SK-N-SH (cell line): ENCODE measurements at regions not wholly inside any gene's neighbourhood (a gene's known extent, or its start where the extent isn't known, plus 50 kb on each side); places are given as distances from the start of the nearest gene placed in this dataset.

ENCODE experiments used
- CTCF ChIA-PET: fragments of 300-600, 350-600 bp; formaldehyde crosslinking; extraction: SDS; loops from one replicate; lab custom pipeline; 2021; lab: Yijun Ruan, JAX
- POLR2A ChIA-PET: fragments of 350-600 bp; sonication (Branson Sonifier 250); formaldehyde crosslinking; extraction: SDS; loops from one replicate; lab custom pipeline; 2020; ENCODE audit warnings: antibody characterized with exemption, inconsistent platforms; lab: Yijun Ruan, JAX
- DNase-seq: peaks from one replicate; pipeline ENCODE4 v3.0.0; 2012
- H2AFZ ChIP-seq: fragments of 200-600 bp; sonication (generic); 2 replicates; pipeline ENCODE4 v1.8.1; 2016; ENCODE audit warnings: antibody characterized with exemption, mild to moderate bottlenecking, low read depth
- H3F3A ChIP-seq: fragments of 200-600 bp; sonication (generic); replicated peaks from 2 replicates; pipeline ENCODE3; 2016; ENCODE audit warnings: antibody characterized with exemption, mild to moderate bottlenecking; ENCODE audit not compliant: insufficient read depth
- H3K27ac ChIP-seq, 2 experiments: fragments of 200-500 bp in 1 of 2; fragments of 200-600 bp in 1 of 2; sonication (Bioruptor generic) in 1 of 2; sonication (generic), shearing (Covaris generic) in 1 of 2; 2 replicates each; pipeline versions ENCODE4 v1.5.1 to v1.6.1; 2014 to 2016; ENCODE audit warnings: low read depth in 2 of 2, inconsistent platforms in 1 of 2, low read length in 1 of 2, mild to moderate bottlenecking in 1 of 2, mixed read lengths in 1 of 2
- H3K27me3 ChIP-seq: fragments of 200-600 bp; sonication (generic), shearing (Covaris generic); 2 replicates; pipeline ENCODE4 v1.6.1; 2016; ENCODE audit warnings: mixed run types; ENCODE audit not compliant: insufficient read depth
- H3K36me3 ChIP-seq, 2 experiments: fragments of 200-500 bp in 1 of 2; fragments of 200-600 bp in 1 of 2; sonication (Bioruptor generic) in 1 of 2; sonication (generic) in 1 of 2; replicated peaks in 1 of 2; 2 replicates each; pipeline versions ENCODE3 to v1.5.1; 2014 to 2016; ENCODE audit warnings: low read length in 1 of 2, mild to moderate bottlenecking in 1 of 2; ENCODE audit not compliant: insufficient read depth in 2 of 2, control insufficient read depth in 1 of 2
- H3K4me1 ChIP-seq, 2 experiments: fragments of 200-500 bp in 1 of 2; fragments of 200-600 bp in 1 of 2; sonication (Bioruptor generic) in 1 of 2; sonication (generic), shearing (Covaris generic) in 1 of 2; 2 replicates each; pipeline versions ENCODE4 v1.5.1 to v1.6.1; 2014 to 2016; ENCODE audit warnings: low read depth in 1 of 2, low read length in 1 of 2, mixed run types in 1 of 2; ENCODE audit not compliant: insufficient read depth in 2 of 2, control insufficient read depth in 1 of 2
- H3K4me2 ChIP-seq: fragments of 200-600 bp; sonication (generic), shearing (Covaris generic); 2 replicates; pipeline ENCODE4 v1.6.1; 2017; ENCODE audit warnings: mixed run types
- H3K4me3 ChIP-seq, 2 experiments: fragments of 200-500 bp in 1 of 2; fragments of 200-600 bp in 1 of 2; sonication (Bioruptor generic) in 1 of 2; sonication (generic), shearing (Covaris generic) in 1 of 2; 2 replicates each; pipeline versions ENCODE4 v1.5.1 to v1.8.1; 2014 to 2016; ENCODE audit warnings: low read depth in 2 of 2, inconsistent platforms in 1 of 2, low read length in 1 of 2, mild to moderate bottlenecking in 1 of 2, mixed read lengths in 1 of 2, moderate library complexity in 1 of 2
- H3K79me2 ChIP-seq: fragments of 200-600 bp; sonication (generic); 2 replicates; pipeline ENCODE4 v1.8.1; 2017; ENCODE audit warnings: mild to moderate bottlenecking; ENCODE audit not compliant: insufficient read depth
- H3K9ac ChIP-seq: fragments of 200-600 bp; sonication (generic); 2 replicates; pipeline ENCODE4 v1.6.1; 2017; ENCODE audit warnings: mixed run types
- H3K9me2 ChIP-seq: fragments of 200-600 bp; sonication (generic); 2 replicates; pipeline ENCODE4 v1.6.1; 2017; ENCODE audit warnings: mixed run types
- H3K9me3 ChIP-seq: fragments of 200-600 bp; sonication (generic); 2 replicates; pipeline ENCODE4 v1.6.1; 2017; ENCODE audit warnings: mixed run types, mild to moderate bottlenecking, moderate library complexity
- H4K20me1 ChIP-seq: fragments of 200-600 bp; sonication (generic); 2 replicates; pipeline ENCODE4 v1.6.1; 2017; ENCODE audit warnings: mild to moderate bottlenecking, mixed run types; ENCODE audit not compliant: insufficient read depth
- CHD2 ChIP-seq: fragments of 150-350 bp; IDR thresholded peaks from 2 replicates; pipeline ENCODE4 v1.6.1; 2018; ENCODE audit warnings: low read length; ENCODE audit not compliant: partially characterized antibody
- ELF1 ChIP-seq: IDR thresholded peaks from 2 replicates; pipeline ENCODE4 v1.4.0; 2012
- EZH2phosphoT487 ChIP-seq: fragments of 200-600 bp; sonication (generic); IDR thresholded peaks from 2 replicates; pipeline ENCODE4 v1.6.1; 2017; ENCODE audit warnings: low read depth, mixed run types, mild to moderate bottlenecking, antibody characterized with exemption, moderate library complexity, borderline replicate concordance
- FOSL2 ChIP-seq: IDR thresholded peaks from 2 replicates; pipeline ENCODE4 v1.4.0; 2012; ENCODE audit warnings: low read depth, mild to moderate bottlenecking, moderate library complexity, borderline replicate concordance
- FOXM1 ChIP-seq: IDR thresholded peaks from 2 replicates; pipeline ENCODE4 v1.4.0; 2012; ENCODE audit warnings: low read depth, mild to moderate bottlenecking
- GABPA ChIP-seq: IDR thresholded peaks from 2 replicates; pipeline ENCODE4 v1.4.0; 2012; ENCODE audit warnings: low read depth, mild to moderate bottlenecking
- GATA2 ChIP-seq: sonication (generic); formaldehyde crosslinking; IDR thresholded peaks from 2 replicates; pipeline ENCODE4 v1.5.0; 2020; ENCODE audit warnings: mild to moderate bottlenecking, missing genetic modification reagents
- IRF3 ChIP-seq: fragments of 150-350 bp; IDR thresholded peaks from 2 replicates; pipeline ENCODE4 v1.6.1; 2016; ENCODE audit warnings: mild to moderate bottlenecking, low read depth, low read length
- JUND ChIP-seq: IDR thresholded peaks from 2 replicates; pipeline ENCODE4 v1.4.0; 2012
- MAX ChIP-seq: IDR thresholded peaks from 2 replicates; pipeline ENCODE4 v1.4.0; 2012; ENCODE audit warnings: low read depth
- MEF2A ChIP-seq: IDR thresholded peaks from 2 replicates; pipeline ENCODE4 v1.4.0; 2012; ENCODE audit warnings: low read depth, borderline replicate concordance
- NFIC ChIP-seq: IDR thresholded peaks from 2 replicates; pipeline ENCODE4 v1.4.0; 2012; ENCODE audit warnings: borderline replicate concordance
- NRF1 ChIP-seq: IDR thresholded peaks from 2 replicates; pipeline ENCODE4 v1.6.1; 2012; ENCODE audit warnings: low read depth, mild to moderate bottlenecking, low read length
- PBX3 ChIP-seq: IDR thresholded peaks from 2 replicates; pipeline ENCODE4; 2012
- POLR2AphosphoS5 ChIP-seq: IDR thresholded peaks from 2 replicates; pipeline ENCODE4 v1.6.1; 2012; ENCODE audit warnings: low read depth, low read length
- RAD21 ChIP-seq: IDR thresholded peaks from 2 replicates; pipeline ENCODE4 v1.6.1; 2012; ENCODE audit warnings: mild to moderate bottlenecking, low read length
- RCOR1 ChIP-seq: fragments of 150-350 bp; IDR thresholded peaks from 2 replicates; pipeline ENCODE4 v1.6.1; 2017; ENCODE audit warnings: antibody characterized with exemption, low read length
- RFX5 ChIP-seq: IDR thresholded peaks from 2 replicates; pipeline ENCODE4 v1.6.1; 2012; ENCODE audit warnings: mild to moderate bottlenecking, improper control_type of control experiment, low read length
- SIN3A ChIP-seq: IDR thresholded peaks from 2 replicates; pipeline ENCODE4 v1.6.1; 2012; ENCODE audit warnings: low read depth, mild to moderate bottlenecking, low read length, moderate library complexity, borderline replicate concordance
- SMC3 ChIP-seq: IDR thresholded peaks from 2 replicates; pipeline ENCODE4 v1.6.1; 2012; ENCODE audit warnings: low read depth, low read length, improper control_type of control experiment
- TCF12 ChIP-seq: IDR thresholded peaks from 2 replicates; pipeline ENCODE4 v1.4.0; 2012
- TEAD4 ChIP-seq: IDR thresholded peaks from 2 replicates; pipeline ENCODE4 v1.4.0; 2012; ENCODE audit warnings: mild to moderate bottlenecking, borderline replicate concordance; ENCODE audit not compliant: insufficient read depth
- USF1 ChIP-seq: IDR thresholded peaks from 2 replicates; pipeline ENCODE4 v1.4.0; 2012; ENCODE audit warnings: low read depth, borderline replicate concordance
- YY1 ChIP-seq: IDR thresholded peaks from 2 replicates; pipeline ENCODE4 v1.4.0; 2012; ENCODE audit warnings: low read depth, mild to moderate bottlenecking
- ZBTB33 ChIP-seq: IDR thresholded peaks from 2 replicates; pipeline ENCODE4 v1.4.0; 2012; ENCODE audit warnings: low read depth, borderline replicate concordance
- WGBS: methylation state at CpG from one replicate; pipeline ENCODE4 v1.1.6; 2017; ENCODE audit warnings: low lambda C conversion rate; 5-methylcytosine and 5-hydroxymethylcytosine counted together

GRCh38 chr12:60075091-60075490 is 479.3 kb downstream of the SLC16A7 start:
- no peaks in the 10 kb centered on the region for H3K79me2 ChIP-seq
- H3K4me3 ChIP-seq: no peak overlapping the region
- no peak for TF ChIP-seq EZH2phosphoT487
- no peak for TF ChIP-seq RFX5
- TF ChIP-seq TEAD4: no peak
- TF ChIP-seq ELF1: no peak
- no peak for TF ChIP-seq CHD2
- TF ChIP-seq FOXM1: no peak
- TF ChIP-seq YY1: no peak
- no peak for TF ChIP-seq USF1
- no peak for TF ChIP-seq SIN3A
- TF ChIP-seq NFIC: no peak
- no peak for TF ChIP-seq SMC3
- no peak for TF ChIP-seq ZBTB33
- no peak for TF ChIP-seq POLR2AphosphoS5
- TF ChIP-seq JUND: no peak
- no peak for TF ChIP-seq GATA2 (CRISPR knock-in tag)
- no peak for TF ChIP-seq RCOR1
- no peaks in the 10 kb centered on the region for H3F3A ChIP-seq
- no peaks in the 10 kb centered on the region for H4K20me1 ChIP-seq
- no peak overlapping the region for H3K4me2 ChIP-seq
- no peak overlapping the region for H3K9ac ChIP-seq
- no peak overlapping the region for H3K27ac ChIP-seq
- no peaks in the 10 kb centered on the region for H3K36me3 ChIP-seq
- H3K9me2 ChIP-seq: peaks cover 3% of the 10 kb centered on the region; the same call in 1 of the 2 replicates
- POLR2A ChIA-PET: no interaction called here
- H3K4me1 ChIP-seq: no peaks in the 10 kb centered on the region
- H2AFZ ChIP-seq: no peak overlapping the region
- H3K9me3 ChIP-seq: no peaks in the 10 kb centered on the region
- 2% methylated on average over 2 of the region's 2 CpGs for whole genome bisulfite sequencing
- H3K27me3 ChIP-seq: no peaks in the 10 kb centered on the region
- CTCF ChIA-PET: no interaction called here
- no peak for DNase-seq

GRCh38 chr12:60078026-60078425 is 482.2 kb downstream of the SLC16A7 start:
- Histone ChIP-seq H3K9me3 (no peaks in the 10 kb centered on the region), H3K4me3 (no peak overlapping the region), H2AFZ (no peak overlapping the region), H3K4me1 (no peaks in the 10 kb centered on the region), H3K36me3 (no peaks in the 10 kb centered on the region), H3F3A (no peaks in the 10 kb centered on the region), H4K20me1 (no peaks in the 10 kb centered on the region), H3K27me3 (no peaks in the 10 kb centered on the region), H3K4me2 (no peak overlapping the region), H3K9me2 (peaks cover 3% of the 10 kb centered on the region; the same call in 1 of the 2 replicates), H3K27ac (no peak overlapping the region), H3K9ac (no peak overlapping the region), H3K79me2 (no peaks in the 10 kb centered on the region)
- no peak for DNase-seq
- ChIA-PET CTCF (no interaction called here), POLR2A (no interaction called here)
- TF ChIP-seq FOXM1 (no peak), IRF3 (no peak), PBX3 (no peak), TEAD4 (no peak), CHD2 (no peak), TCF12 (no peak), NRF1 (no peak), MEF2A (no peak), GABPA (no peak), MAX (no peak), SIN3A (no peak), RAD21 (no peak), FOSL2 (no peak), ELF1 (no peak)
- WGBS: 13% methylated on average over 3 of the region's 3 CpGs
